Nephron (organoid): ENCODE measurements at regions not wholly inside any gene's neighbourhood (a gene's known extent, or its start where the extent isn't known, plus 50 kb on each side); places are given as distances from the start of the nearest gene placed in this dataset.
A peak's percentile ranks its signal among the peaks of the same experiment; 100 is the strongest.

Experiments used
- H3K27ac Mint-ChIP-seq, 3 experiments: 2 replicates each; pipeline ENCODE4 v1.8.0; 2020; ENCODE audit warnings: mixed read lengths in 3 of 3, mild to moderate bottlenecking in 2 of 3, moderate library complexity in 1 of 3
- H3K27me3 Mint-ChIP-seq: 2 replicates; pipeline ENCODE4 v1.8.0; 2021; ENCODE audit warnings: low read depth, mild to moderate bottlenecking, moderate library complexity, mixed read lengths
- H3K36me3 Mint-ChIP-seq: 2 replicates; pipeline ENCODE4 v1.8.0; 2020; ENCODE audit warnings: low read depth, mixed read lengths
- H3K4me1 Mint-ChIP-seq: 2 replicates; pipeline ENCODE4 v1.8.0; 2020; ENCODE audit warnings: mixed read lengths
- H3K4me3 Mint-ChIP-seq, 3 experiments: 2 replicates each; pipeline ENCODE4 v1.8.0; 2020; ENCODE audit warnings: mild to moderate bottlenecking in 3 of 3, mixed read lengths in 3 of 3, moderate library complexity in 2 of 3
- H3K9me3 Mint-ChIP-seq: 2 replicates; pipeline ENCODE4 v1.8.0; 2020; ENCODE audit warnings: mixed read lengths
- CTCF ChIP-seq, 3 experiments: fragments of 200-600 bp; sonication (generic); IDR thresholded peaks; one replicate each; pipeline ENCODE4 v1.5.0; 2021; ENCODE audit warnings: antibody characterized with exemption in 3 of 3; ENCODE audit not compliant: unreplicated experiment in 3 of 3

DNA sequence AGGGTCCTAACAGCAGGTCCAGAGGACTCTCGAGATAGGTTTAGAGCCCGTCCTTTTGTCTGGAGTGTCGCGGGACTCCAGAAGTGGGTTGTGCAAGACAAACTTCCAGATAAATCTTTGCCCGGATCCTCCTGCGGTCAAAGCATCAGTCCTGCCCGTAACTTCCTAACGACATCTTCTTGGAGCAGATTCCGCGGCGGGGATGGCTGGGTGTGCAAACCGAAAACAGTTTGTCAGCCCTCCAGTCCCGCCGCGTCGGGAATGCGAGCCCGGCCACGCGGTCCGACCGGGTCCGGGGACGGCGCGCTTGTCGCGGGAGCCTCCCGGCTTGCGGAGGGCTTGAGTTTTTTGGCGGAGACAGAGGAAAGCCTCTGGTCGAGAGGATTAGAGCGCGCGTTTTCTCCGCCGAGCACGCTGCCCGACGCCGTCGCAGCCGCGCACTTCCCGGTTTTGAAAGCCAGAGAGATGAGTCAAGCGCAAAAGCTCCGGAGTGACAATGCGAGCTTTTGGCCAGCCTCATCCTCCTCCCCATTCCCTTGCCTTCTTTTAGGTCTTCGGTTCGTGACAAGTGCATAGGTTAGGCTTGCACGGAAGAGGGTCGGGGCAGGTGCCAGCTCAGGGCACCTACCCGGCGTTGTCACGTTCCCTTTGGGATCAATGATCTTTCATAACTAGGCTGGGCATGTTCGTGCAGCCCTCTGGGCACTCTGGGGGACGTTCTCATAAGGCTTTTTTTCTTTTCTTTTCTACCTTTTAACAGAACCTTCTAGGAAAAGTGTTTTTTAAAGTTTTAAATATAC is 91.3 kb upstream of the PRDM1 start:
- Mint-ChIP-seq H3K27ac (no peak overlapping the region), H3K27me3 (peaks cover 88% of the 10 kb centered on the region), H3K36me3 (no peaks in the 10 kb centered on the region), H3K9me3 (no peaks in the 10 kb centered on the region), H3K4me3 (peak overlapping the region; percentile 78 to 90 (median 80)), H3K4me1 (peaks cover 13% of the 10 kb centered on the region)
- TF ChIP-seq CTCF (IDR thresholded peaks at IDR 0.05; ENCODE audit: unreplicated experiment in 3 of 3), result no peak

DNA sequence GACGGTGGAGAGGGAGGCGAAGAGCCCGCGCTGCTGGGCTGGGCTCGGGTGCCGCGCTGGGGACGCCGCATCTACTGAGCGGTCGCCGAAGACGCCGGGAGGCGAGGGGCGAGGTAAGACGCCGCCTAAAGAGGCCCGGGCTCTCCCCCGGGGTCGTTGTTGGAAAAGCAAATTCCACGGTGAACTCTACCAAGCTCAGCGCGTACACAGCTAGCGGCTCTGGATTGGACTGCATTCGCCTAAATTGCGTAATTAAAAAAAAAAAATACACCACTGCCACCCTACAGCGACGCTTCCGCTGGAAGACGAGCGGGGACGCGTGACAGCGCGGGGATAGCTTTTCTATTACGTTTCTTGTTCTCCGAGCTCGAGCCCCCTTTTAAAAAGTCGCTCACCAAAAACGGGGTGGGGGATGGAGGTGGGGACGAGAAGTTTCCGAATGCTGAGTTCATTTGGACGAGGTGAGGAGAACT is 92.0 kb upstream of the PRDM1 start:
- H3K27me3 Mint-ChIP-seq, result peaks cover 90% of the 10 kb centered on the region

GRCh38 chr6:105993341-105994117 is 92.6 kb upstream of the PRDM1 start:
- peak overlapping the region; percentile 90 to 94 (median 93) for H3K4me3 Mint-ChIP-seq
- no peak overlapping the region for H3K27ac Mint-ChIP-seq
- TF ChIP-seq CTCF (IDR thresholded peaks at IDR 0.05; ENCODE audit: unreplicated experiment in 3 of 3), result no peak
- H3K36me3 Mint-ChIP-seq, result no peaks in the 10 kb centered on the region
- H3K27me3 Mint-ChIP-seq, result peaks cover 96% of the 10 kb centered on the region
- peaks cover 13% of the 10 kb centered on the region for H3K4me1 Mint-ChIP-seq
- H3K9me3 Mint-ChIP-seq, result no peaks in the 10 kb centered on the region

More for the DNA sequence above, 92.0 kb upstream of the PRDM1 start:
- no peak for TF ChIP-seq CTCF (IDR thresholded peaks at IDR 0.05; ENCODE audit: unreplicated experiment in 3 of 3)
- no peaks in the 10 kb centered on the region for H3K36me3 Mint-ChIP-seq
- no peaks in the 10 kb centered on the region for H3K9me3 Mint-ChIP-seq
- no peak overlapping the region for H3K27ac Mint-ChIP-seq
- H3K4me1 Mint-ChIP-seq, result peaks cover 13% of the 10 kb centered on the region
- H3K4me3 Mint-ChIP-seq, result peak overlapping the region; percentile 90 to 94 (median 93)

DNA sequence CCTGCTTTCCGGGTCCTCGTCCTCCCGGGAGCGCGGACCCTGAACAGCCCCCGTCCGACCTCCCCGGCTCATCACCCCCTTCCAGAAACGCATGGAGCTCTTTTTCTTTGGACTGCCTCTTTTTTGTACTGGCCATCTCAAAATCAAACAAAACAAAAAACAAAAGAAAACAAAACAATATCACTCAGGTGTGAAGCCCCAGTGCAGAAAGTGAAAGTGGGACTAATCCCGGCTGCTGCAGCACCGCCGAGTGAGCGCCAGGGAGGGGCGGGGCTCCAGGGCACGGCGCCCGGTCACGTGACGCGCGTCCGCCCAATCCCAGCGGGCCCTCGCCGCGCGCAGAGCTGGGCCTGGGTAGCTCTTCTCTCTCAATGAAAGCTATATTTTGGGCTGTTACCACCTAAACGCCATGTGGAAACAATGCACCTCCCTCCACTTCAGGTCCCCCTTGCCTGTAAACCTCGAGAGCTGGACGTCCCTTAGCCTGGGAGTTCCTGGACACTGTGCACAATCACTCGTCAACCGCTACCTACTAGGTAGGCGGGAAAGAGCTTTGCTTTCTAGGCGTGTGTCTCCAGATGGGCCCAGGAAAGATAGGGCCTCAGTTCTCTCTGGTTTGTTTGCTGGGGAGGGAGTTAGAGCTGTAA is 93.7 kb upstream of the PRDM1 start:
- no peak for TF ChIP-seq CTCF (IDR thresholded peaks at IDR 0.05; ENCODE audit: unreplicated experiment in 3 of 3)
- Mint-ChIP-seq H3K4me1 (peaks cover 13% of the 10 kb centered on the region), H3K36me3 (no peaks in the 10 kb centered on the region), H3K9me3 (no peaks in the 10 kb centered on the region), H3K27me3 (peaks cover 99% of the 10 kb centered on the region), H3K4me3 (peak overlapping the region; percentile 90 to 94 (median 93)), H3K27ac (no peak overlapping the region)

DNA sequence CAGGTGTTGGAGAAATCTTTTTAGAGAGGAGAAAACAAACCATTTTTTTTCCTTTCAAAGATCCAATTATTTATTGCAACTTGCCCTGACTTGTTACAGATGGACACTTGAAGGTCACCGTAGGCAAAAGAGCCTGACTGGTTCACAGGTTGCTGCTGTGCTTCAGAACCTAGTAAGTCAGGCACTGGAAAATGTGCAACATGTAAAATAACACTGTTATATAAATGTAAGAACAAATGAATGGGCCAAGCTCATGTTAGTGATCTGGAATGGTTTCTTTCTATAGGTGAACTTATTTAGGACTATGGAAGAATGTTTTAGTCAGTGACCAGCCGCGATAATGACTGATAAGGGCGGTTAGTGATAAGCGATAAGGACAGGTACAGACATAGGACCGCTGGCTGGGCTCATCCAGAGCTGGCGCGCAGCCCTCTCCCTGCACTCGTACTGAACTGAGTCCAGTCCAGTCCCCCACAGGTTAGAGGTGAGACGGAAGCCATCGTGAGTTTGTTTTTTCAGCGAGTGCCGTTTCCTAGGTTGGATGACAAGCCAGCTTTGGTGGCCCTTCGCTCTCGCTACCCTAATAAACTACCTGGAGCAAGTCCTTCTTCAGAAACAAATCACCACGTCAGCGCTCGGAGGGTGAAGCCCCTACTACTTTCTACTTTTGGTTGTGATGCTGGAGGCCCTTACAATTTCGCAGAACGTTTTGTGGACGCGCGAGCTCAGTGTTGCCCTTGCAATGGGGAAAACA is 94.4 kb upstream of the PRDM1 start:
- Mint-ChIP-seq H3K9me3 (no peaks in the 10 kb centered on the region), H3K4me3 (peak overlapping the region; percentile 90 to 94 (median 93)), H3K27ac (no peak overlapping the region), H3K4me1 (peaks cover 13% of the 10 kb centered on the region), H3K36me3 (no peaks in the 10 kb centered on the region), H3K27me3 (peaks cover 99% of the 10 kb centered on the region)
- TF ChIP-seq CTCF (IDR thresholded peaks at IDR 0.05; ENCODE audit: unreplicated experiment in 3 of 3), result no peak
